Fibroblast of lung (primary cell): ENCODE measurements at regions not wholly inside any gene's neighbourhood (a gene's known extent, or its start where the extent isn't known, plus 50 kb on each side); places are given as distances from the start of the nearest gene placed in this dataset.

Experiments
- CTCF ChIP-seq, 2 donors: IDR thresholded peaks in 1 of 2; conservative IDR thresholded peaks in 1 of 2; 1 replicate in 1 of 2; 2 replicates in 1 of 2; pipeline ENCODE4 v1.5.1; 2011 to 2012; ENCODE audit warnings: low read length in 2 of 2, control low read depth in 1 of 2, inconsistent platforms in 1 of 2, low read depth in 1 of 2, mild to moderate bottlenecking in 1 of 2
- EZH2 ChIP-seq: IDR thresholded peaks from 2 replicates; pipeline ENCODE4 v1.5.1; 2012; ENCODE audit warnings: low read length, control low read depth, mild to moderate bottlenecking; ENCODE audit errors: missing control alignments

- TF ChIP-seq CTCF (conservative IDR thresholded peaks at IDR 0.05 in 1 of 2, IDR thresholded peaks at IDR 0.05 in 1 of 2; ENCODE audit: low read depth in 1 of 2, low read length in 2 of 2) (no peak), EZH2 (no peak)
These were observed 377.8 kb upstream of the PRKCQ start for GRCh38 chr10:6957851-6958250.
